Astrocyte of the cerebellum (primary cell): ENCODE measurements at regions not wholly inside any gene's neighbourhood (a gene's known extent, or its start where the extent isn't known, plus 50 kb on each side); places are given as distances from the start of the nearest gene placed in this dataset.
"Not testable (repeated sequence)": the region's sequence is repeated elsewhere in the genome, so short reads cannot be mapped to it uniquely, and the experiment has no call there.

Experiments used
- DNase-seq: peaks from one replicate; pipeline ENCODE4 v3.0.0-alpha.2; 2011; ENCODE audit warnings: low read depth
- H3K4me3 ChIP-seq: 2 replicates; pipeline ENCODE4 v1.5.1; 2011; ENCODE audit warnings: mild to moderate bottlenecking, low read depth, low read length, moderate library complexity
- in situ Hi-C: cut with HindIII; loops from 2 replicates; pipeline ENCODE4 v1.10.0; 2017; ENCODE audit warnings: low sequenced_read_pairs
- TF ChIP-seq, protein P1 (sequence below): IDR thresholded peaks from 2 replicates; pipeline ENCODE4 v1.5.1; 2012; ENCODE audit warnings: low read length, low read depth, moderate library complexity, mild to moderate bottlenecking; ENCODE audit errors: missing control alignments

DNA sequence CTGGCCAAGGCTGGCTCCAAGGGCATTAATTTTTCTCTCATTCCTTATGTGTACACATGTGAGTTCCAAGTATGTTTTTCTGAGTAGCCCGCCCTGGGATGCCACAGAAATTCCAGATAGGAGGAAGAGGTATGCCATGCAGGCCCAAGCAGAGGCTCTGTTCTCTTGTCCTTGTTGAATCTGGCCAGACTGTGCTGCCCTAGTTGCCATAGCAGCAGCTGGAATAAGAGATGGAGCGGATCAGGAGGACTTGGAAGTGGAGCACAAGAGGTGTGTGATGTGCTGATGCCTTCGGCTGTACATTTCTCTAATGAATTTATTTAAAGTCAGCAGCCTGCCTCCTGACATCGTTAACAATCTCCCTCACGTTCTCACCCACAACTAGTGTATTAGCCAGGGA lies 235.6 kb upstream of the RPS23 start:
- in situ Hi-C loops = no loop called here
- no peak for DNase-seq
- H3K4me3 ChIP-seq = no peak overlapping the region
- TF ChIP-seq, protein P1, sequence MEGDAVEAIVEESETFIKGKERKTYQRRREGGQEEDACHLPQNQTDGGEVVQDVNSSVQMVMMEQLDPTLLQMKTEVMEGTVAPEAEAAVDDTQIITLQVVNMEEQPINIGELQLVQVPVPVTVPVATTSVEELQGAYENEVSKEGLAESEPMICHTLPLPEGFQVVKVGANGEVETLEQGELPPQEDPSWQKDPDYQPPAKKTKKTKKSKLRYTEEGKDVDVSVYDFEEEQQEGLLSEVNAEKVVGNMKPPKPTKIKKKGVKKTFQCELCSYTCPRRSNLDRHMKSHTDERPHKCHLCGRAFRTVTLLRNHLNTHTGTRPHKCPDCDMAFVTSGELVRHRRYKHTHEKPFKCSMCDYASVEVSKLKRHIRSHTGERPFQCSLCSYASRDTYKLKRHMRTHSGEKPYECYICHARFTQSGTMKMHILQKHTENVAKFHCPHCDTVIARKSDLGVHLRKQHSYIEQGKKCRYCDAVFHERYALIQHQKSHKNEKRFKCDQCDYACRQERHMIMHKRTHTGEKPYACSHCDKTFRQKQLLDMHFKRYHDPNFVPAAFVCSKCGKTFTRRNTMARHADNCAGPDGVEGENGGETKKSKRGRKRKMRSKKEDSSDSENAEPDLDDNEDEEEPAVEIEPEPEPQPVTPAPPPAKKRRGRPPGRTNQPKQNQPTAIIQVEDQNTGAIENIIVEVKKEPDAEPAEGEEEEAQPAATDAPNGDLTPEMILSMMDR = no peak

DNA sequence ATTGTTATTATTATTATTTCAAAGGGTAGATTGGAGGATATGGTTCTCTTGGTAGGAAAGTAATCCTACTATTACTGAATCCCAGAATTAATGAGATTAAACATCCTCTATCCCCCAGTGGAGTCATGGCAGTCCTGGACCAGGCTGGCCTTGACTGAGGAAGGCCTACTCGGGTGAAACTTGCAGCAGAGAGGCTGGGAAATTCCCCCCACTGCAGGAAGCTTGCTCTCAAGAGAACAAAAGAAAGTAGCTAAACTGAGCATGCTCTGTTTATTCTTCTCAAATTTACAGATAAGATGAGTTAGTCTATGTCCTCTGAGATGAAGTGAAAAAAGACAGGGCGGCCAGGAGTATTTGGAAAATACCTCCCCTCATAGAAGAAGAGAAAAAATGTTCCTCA lies 233.9 kb upstream of the RPS23 start:
- no peak overlapping the region for H3K4me3 ChIP-seq
- TF ChIP-seq, protein P1 = no peak
- no peak for DNase-seq
- in situ Hi-C loops = no loop called here

DNA sequence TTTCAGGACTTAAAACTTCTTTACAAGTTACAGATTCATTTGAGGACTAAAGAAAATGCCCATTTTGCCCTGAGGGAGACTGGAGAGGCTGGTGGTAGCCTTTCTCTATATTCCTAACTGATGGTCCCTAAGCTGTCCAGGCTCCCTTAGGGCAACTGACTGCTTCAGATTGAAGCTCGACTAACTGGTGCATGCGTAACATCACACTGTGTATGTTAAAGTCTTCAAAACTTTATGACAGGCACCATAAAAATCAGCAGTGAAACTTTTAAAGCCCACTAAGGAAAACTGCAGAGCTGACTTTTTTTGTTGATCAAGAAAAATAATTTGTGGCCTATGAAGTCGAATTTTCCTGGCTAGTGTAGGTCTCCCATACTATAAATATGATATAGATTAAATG lies 233.0 kb upstream of the RPS23 start:
- in situ Hi-C loops = no loop called here
- TF ChIP-seq, protein P1 = no peak
- no peak for DNase-seq
- no peak overlapping the region for H3K4me3 ChIP-seq

DNA sequence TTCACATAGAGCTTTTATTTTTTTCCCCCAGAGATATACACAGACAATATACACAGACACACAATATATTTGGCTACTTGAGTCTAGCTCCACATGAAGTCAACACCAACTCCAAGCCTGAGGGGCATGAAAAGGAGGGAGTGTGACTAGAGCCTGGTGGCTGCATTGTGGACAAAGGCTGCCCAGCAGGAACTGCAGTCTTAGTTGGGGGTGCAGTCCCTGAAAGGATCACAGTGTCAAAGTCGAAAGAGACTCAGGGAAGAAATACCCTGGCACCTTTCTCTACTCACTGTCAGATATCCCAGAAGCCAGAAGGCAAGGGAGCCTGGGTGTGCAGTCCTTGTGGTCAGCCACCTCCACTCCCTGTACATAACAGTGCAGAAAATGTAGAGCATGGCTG lies 231.6 kb upstream of the RPS23 start:
- H3K4me3 ChIP-seq = no peak overlapping the region
- TF ChIP-seq, protein P1 = no peak
- DNase-seq = no peak
- in situ Hi-C loops = no loop called here

DNA sequence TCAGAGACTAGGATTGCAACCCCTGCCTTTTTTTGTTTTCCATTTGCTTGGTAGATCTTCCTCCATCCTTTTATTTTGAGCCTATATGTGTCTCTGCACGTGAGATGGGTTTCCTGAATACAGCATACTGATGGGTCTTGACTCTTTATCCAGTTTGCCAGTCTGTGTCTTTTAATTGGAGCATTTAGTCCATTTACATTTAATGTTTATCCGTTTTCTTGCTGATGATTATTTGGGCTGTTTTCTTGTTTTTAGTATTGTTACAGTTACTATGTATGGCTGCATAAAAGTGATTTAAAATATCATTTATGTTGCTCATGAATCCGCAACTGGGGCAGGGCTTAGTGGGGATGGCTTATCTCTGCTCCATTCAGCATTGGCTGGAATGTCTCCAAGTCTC lies 228.2 kb upstream of the RPS23 start:
- H3K4me3 ChIP-seq, DNase-seq, in situ Hi-C loops: not testable (repeated sequence)

DNA sequence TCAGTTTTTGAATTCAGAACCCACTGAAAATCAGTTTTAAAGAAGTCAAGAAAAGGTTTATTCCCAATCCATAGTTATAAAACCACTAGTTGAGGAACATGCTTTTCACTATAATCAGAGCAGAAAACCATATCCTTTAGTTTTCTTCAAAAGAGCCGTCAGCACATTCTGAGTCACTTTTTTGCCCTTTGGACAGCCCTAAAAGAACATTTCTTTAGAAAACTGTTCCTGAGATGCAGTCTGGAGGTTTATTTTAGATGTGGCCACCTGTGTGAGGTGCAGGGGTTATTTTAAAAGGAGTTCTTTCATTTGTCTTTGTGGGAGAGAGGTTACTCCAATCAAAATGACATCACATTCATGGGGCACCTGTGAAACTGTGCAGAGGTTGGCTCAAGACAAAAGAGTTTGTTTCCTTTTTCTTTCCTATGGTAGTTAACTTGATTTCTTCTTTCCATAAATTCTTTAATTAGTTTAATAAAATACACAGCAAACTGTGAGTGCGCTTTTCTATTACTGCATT lies 221.6 kb upstream of the RPS23 start:
- no peak for DNase-seq
- H3K4me3 ChIP-seq = no peak overlapping the region
- TF ChIP-seq, protein P1 = no peak
- in situ Hi-C loops = no loop called here

DNA sequence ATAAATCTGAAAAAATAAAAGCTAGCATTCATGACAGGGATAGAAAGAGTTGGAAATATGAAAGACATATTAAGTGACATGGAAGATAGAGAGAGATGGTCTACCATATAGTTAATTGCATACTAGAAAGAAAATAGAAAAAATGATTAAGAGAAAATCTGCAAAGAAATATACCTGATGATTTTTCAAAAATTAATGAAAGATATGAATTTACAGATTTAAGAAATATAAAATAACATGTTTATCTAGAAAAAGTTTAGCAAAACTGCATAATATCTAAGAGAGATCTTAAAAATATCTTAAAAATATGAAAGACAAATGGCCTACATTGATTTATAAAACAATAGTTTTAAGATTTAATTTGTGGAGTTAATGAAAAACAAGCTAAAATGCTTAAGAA lies 219.1 kb upstream of the RPS23 start:
- in situ Hi-C loops = no loop called here
- H3K4me3 ChIP-seq = no peak overlapping the region
- no peak for DNase-seq
- TF ChIP-seq, protein P1 = no peak
